LNCaP clone FGC (cell line): ENCODE measurements at regions not wholly inside any gene's neighbourhood (a gene's known extent, or its start where the extent isn't known, plus 50 kb on each side); places are given as distances from the start of the nearest gene placed in this dataset.

Experiments
- DNase-seq: peaks from one replicate; pipeline ENCODE4 v3.0.0-alpha.2; 2011; ENCODE audit warnings: low read depth
- H3K4me3 ChIP-seq: 2 replicates; pipeline ENCODE4 v1.5.1; 2011; ENCODE audit warnings: mild to moderate bottlenecking, low read depth, low read length, control low read depth
- TF ChIP-seq, protein P1 (sequence below): IDR thresholded peaks from 2 replicates; pipeline ENCODE4 v1.5.1; 2012; ENCODE audit warnings: mild to moderate bottlenecking; ENCODE audit not compliant: control insufficient read depth, insufficient read depth; ENCODE audit errors: extremely low read depth

DNA sequence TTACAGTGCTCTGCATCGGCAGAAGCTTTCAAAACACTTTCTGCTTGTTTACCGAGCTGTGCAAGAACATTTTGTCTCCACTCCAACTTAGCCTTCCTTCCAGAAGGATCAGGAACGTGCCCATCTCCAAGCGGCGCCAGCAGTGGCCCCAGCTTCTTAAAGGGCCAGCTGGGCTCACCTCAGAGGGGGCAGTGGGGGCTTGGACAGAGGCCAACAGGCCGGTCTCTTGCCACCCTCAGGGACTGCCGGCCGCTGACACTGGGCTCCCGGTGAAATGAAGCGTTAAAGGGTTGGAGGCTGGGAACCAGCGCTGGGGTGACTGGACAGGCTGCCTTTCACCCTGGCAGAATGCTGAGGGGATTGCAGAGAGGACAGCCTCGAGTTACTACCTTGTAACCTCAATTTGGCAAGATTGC is 67.0 kb upstream of the RNU6ATAC start:
- TF ChIP-seq, protein P1, sequence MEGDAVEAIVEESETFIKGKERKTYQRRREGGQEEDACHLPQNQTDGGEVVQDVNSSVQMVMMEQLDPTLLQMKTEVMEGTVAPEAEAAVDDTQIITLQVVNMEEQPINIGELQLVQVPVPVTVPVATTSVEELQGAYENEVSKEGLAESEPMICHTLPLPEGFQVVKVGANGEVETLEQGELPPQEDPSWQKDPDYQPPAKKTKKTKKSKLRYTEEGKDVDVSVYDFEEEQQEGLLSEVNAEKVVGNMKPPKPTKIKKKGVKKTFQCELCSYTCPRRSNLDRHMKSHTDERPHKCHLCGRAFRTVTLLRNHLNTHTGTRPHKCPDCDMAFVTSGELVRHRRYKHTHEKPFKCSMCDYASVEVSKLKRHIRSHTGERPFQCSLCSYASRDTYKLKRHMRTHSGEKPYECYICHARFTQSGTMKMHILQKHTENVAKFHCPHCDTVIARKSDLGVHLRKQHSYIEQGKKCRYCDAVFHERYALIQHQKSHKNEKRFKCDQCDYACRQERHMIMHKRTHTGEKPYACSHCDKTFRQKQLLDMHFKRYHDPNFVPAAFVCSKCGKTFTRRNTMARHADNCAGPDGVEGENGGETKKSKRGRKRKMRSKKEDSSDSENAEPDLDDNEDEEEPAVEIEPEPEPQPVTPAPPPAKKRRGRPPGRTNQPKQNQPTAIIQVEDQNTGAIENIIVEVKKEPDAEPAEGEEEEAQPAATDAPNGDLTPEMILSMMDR: no peak
- H3K4me3 ChIP-seq: no peak overlapping the region
- peak; percentile 49 for DNase-seq

DNA sequence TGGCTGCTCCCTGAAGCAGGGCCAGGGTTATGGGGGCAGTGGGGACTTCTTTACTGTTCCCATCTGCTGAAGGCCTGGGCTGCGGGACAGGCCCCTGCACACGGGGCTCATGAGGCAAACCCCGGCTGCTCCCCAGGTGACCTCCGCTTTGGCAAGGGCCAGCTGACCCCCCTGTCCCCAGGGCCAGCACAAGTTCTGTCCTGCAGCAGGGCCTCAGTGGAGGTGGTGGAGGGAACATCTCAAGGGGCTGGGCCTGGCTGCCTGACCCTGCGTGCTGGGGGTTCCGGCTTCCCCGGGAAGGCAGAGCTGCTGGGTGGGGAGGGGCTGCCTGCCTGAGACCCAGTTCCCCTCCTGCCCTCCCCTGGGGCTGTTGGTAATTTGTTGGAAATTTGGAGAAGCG is 67.4 kb upstream of the RNU6ATAC start:
- H3K4me3 ChIP-seq: no peak overlapping the region
- no peak for DNase-seq
- TF ChIP-seq, protein P1: no peak

DNA sequence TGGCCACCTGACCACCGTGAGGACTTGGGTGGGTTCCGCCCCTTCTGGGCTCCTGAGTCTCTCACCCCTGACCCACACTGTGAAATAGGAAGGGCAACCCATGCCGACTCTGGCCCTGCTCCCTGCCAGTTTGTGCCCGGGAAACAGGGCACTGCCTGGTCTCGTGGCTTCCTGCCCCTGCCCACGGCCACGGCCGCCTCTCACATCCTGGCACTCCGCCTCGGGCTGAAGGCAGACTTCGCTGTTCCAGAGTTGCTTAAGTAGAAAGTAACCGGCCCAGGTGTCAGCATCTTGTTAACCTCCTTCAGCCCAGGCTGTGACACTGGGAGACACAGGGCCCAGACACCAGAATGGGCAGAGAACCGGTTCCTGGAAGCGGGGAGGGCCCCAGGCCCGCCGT is 68.7 kb upstream of the RNU6ATAC start:
- no peak for DNase-seq
- H3K4me3 ChIP-seq: no peak overlapping the region
- TF ChIP-seq, protein P1: no peak

DNA sequence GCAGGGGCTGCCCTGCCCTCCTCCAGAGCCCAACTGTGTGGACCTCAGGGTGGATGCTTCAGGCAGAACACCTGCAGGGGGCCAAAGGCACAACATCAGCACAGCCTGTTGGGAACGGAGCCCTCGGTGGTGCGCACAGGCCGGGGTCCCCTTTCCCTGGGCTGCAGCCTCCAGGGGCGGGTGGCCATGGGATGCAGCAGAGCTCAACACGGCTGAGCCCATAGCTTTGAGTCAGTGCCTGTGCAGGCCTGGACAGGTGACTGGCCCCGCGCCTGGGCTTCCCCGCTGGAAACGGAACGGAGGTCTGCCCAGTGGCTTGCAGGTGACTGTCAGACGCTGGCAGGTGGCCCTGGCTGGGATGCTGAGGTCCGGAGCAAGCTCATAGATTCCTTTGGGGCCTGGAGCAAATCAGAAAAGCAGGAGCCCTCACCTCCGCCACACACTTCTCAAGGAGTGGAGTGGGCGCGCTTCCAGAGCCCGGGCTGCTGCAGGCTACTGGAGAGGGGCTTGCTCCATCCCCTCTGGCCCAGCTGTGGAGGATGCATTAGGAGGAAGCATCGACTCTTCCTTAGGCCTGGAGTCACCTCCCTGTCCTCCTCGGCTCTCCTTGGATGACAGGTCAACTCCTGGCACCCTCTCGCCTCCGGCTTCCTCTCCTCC is 69.8 kb upstream of the RNU6ATAC start:
- TF ChIP-seq, protein P1: no peak
- H3K4me3 ChIP-seq: no peak overlapping the region
- no peak for DNase-seq

DNA sequence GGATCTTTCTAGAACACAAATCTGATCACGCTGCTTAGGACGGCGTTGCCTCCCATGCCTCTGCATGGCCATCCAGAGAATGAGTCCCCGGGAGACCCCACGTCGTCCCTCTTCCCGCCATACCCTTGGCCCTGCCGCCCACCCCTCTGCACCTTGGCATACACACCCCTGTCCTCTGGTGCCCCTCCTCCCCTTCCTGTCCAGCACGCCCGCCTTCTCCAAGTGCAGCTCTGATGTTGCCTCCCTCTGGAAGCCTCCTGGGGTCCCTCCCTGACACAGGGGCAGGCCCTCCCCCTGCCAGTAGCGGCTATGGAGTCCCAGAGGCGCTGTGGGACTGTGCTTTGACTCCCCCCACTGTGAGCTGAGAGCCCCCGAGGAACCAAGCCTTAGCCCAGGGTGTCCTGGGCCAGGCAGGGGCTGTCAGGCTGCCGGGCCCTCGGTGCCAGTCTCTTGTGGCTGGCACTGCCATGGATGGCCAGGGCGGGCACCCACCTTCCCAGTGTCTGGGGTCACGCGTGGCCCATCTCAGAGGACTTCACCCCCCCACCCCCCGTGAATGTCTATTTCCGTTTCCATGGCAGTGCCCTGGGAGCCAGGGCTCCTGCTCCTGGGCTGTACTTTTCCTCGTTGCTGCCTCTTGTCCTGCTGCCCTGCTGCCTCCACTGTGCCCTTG is 70.5 kb upstream of the RNU6ATAC start:
- TF ChIP-seq, protein P1: no peak
- no peak overlapping the region for H3K4me3 ChIP-seq
- DNase-seq: no peak

DNA sequence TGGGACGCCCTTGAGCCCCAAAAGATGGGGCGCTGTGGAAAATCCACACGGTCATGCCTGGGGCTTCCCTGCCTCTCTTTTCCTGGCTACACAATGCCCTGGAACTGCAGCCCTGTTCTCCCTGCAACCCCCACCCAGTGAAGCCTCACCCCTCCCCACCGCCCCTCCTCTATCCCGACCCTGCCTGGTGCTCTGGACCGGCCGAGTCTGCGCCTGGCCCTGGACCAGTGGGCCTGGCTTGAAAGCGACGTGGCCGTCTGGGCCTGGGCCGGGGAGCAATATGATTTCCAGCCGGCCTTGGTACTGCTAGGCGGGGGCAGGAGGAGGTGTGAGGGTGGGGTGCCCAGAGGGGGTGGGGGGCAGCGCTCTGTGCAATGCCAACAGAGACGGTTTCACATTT is 71.0 kb upstream of the RNU6ATAC start:
- DNase-seq: no peak
- TF ChIP-seq, protein P1: no peak
- no peak overlapping the region for H3K4me3 ChIP-seq
